ENCODE measurements at regions not wholly inside any gene's neighbourhood (a gene's known extent, or its start where the extent isn't known, plus 50 kb on each side); places are given as distances from the start of the nearest gene placed in this dataset.
"Not testable (repeated sequence)": the region's sequence is repeated elsewhere in the genome, so short reads cannot be mapped to it uniquely, and the experiment has no call there.

- DNase-seq = no peak
- no peak for ATAC-seq
- intact Hi-C loops (cut with DNase I) = no loop called here
Measured at GRCh38 chr14:21902561-21903181, 229.1 kb upstream of the OR4E1 start.

GRCh38 chr14:21894898-21895194 lies 221.2 kb upstream of the OR4E1 start:
- ATAC-seq; intact Hi-C loops (cut with DNase I); DNase-seq: not testable (repeated sequence)

- DNase-seq (no peak), ATAC-seq (no peak)
- intact Hi-C loops (cut with DNase I) = no loop called here
Measured at GRCh38 chr14:21894003-21894897, 220.6 kb upstream of the OR4E1 start.

GRCh38 chr14:21891921-21892320 lies 218.3 kb upstream of the OR4E1 start:
- DNase-seq = no peak
- intact Hi-C loops (cut with DNase I) = no loop called here
- no peak for ATAC-seq

- ATAC-seq = no peak
- DNase-seq = no peak
- intact Hi-C loops (cut with DNase I) = no loop called here
Measured at GRCh38 chr14:21884995-21885394, 211.4 kb upstream of the OR4E1 start.

GRCh38 chr14:21882226-21882625 lies 208.6 kb upstream of the OR4E1 start:
- intact Hi-C loops (cut with DNase I) = no loop called here
- no peak for ATAC-seq
- no peak for DNase-seq

GRCh38 chr14:21880918-21881317 lies 207.3 kb upstream of the OR4E1 start:
- intact Hi-C loops (cut with DNase I) = no loop called here
- DNase-seq = no peak

GRCh38 chr14:21875791-21876190 lies 202.2 kb upstream of the OR4E1 start:
- DNase-seq = no peak
- ATAC-seq = no peak
- intact Hi-C loops (cut with DNase I) = no loop called here

More at GRCh38 chr14:21880918-21881317, 207.3 kb upstream of the OR4E1 start:
- no peak for ATAC-seq

- no peak for DNase-seq
- intact Hi-C loops (cut with DNase I) = no loop called here
- ATAC-seq = no peak
Measured at GRCh38 chr14:21874946-21875345, 201.3 kb upstream of the OR4E1 start.

- DNase-seq (no peak), ATAC-seq (peak in 1 of 2 donors; percentile 21)
- intact Hi-C loops (cut with DNase I) = no loop called here
Measured at GRCh38 chr14:21874167-21874566, 200.5 kb upstream of the OR4E1 start.

- intact Hi-C loops (cut with DNase I) = no loop called here
- DNase-seq (peak; percentile 36), ATAC-seq (peak in 1 of 2 donors; percentile 59)
Measured at GRCh38 chr14:21868442-21869046, 194.9 kb upstream of the OR4E1 start.

GRCh38 chr14:21867541-21867940 lies 193.9 kb upstream of the OR4E1 start:
- DNase-seq (no peak), ATAC-seq (no peak)
- intact Hi-C loops (cut with DNase I) = no loop called here

GRCh38 chr14:21866479-21866878 lies 192.9 kb upstream of the OR4E1 start:
- ATAC-seq = no peak
- intact Hi-C loops (cut with DNase I) = no loop called here
- DNase-seq = no peak

- DNase-seq (no peak), ATAC-seq (no peak)
- intact Hi-C loops (cut with DNase I) = no loop called here
Measured at GRCh38 chr14:21863289-21863688, 189.7 kb upstream of the OR4E1 start.

GRCh38 chr14:21861153-21861552 lies 187.5 kb upstream of the OR4E1 start:
- DNase-seq (no peak), ATAC-seq (no peak)
- intact Hi-C loops (cut with DNase I) = no loop called here

GRCh38 chr14:21860172-21860571 lies 186.6 kb upstream of the OR4E1 start:
- ATAC-seq (no peak), DNase-seq (no peak)
- intact Hi-C loops (cut with DNase I) = no loop called here

- no peak for DNase-seq
- ATAC-seq = no peak
- intact Hi-C loops (cut with DNase I) = no loop called here
Measured at GRCh38 chr14:21852775-21853174, 179.2 kb upstream of the OR4E1 start.

- intact Hi-C loops (cut with DNase I) = no loop called here
- ATAC-seq (no peak), DNase-seq (peak; percentile 31)
Measured at GRCh38 chr14:21852061-21852664, 178.5 kb upstream of the OR4E1 start.

- DNase-seq; ATAC-seq; intact Hi-C loops (cut with DNase I): not testable (repeated sequence)
Measured at GRCh38 chr14:21846902-21847301, 173.3 kb upstream of the OR4E1 start.

- ATAC-seq = no peak
- intact Hi-C loops (cut with DNase I) = no loop called here
- DNase-seq = no peak
Measured at GRCh38 chr14:21846227-21846885, 172.7 kb upstream of the OR4E1 start.
